ENCODE measurements at regions not wholly inside any gene's neighbourhood (a gene's known extent, or its start where the extent isn't known, plus 50 kb on each side); places are given as distances from the start of the nearest gene placed in this dataset.

DNA sequence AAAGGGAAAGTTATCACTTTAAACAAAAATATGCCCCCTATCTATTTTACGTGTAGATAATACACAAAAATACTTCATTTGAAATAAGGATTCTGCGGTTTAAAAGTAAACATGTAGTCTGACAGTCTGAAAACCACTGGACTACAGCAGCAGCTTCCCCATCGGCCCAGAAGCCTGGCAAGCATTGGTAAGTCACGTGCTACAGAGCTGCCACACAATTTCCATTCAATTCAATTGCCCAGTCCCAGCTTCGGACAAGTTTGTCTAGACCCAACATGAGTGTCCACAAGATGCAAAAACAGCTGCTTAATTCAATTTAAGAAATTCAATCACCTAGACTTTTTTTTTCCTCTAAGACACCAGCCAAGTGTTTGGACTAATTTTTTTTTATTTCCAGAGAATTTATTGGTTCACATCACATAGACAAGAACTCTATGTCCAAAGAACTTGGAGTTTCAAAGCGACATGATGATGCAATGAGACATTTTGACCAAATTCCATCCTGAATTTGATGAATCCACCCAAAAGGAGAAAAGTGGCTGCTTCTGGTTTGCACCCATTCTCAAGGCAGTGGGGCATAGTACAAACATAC is 458.9 kb downstream of the COG6 start:
- DNase-seq (ENCODE audit: low read depth in 3 of 3) = no peak

DNA sequence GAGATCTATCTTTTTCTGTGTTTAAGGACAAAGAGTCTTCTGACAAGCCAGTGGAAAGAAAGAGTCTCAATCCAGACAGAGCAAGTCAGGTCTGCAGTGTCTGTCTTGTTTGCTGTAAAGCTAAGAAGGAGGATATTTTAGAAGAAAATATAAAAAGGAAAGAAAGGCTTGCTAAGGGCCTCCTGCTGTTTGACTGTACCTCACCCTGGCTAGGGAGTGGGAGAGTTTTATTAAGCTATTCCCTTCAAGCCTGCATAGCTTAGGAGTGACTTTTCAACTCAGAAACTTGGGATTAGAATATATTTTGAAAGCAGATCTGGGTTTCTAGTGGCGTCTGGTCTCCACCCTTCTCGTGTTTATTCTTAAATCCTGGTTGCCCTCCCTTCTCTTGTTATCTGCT is 460.0 kb downstream of the COG6 start:
- DNase-seq (ENCODE audit: low read depth in 3 of 3) = no peak

DNA sequence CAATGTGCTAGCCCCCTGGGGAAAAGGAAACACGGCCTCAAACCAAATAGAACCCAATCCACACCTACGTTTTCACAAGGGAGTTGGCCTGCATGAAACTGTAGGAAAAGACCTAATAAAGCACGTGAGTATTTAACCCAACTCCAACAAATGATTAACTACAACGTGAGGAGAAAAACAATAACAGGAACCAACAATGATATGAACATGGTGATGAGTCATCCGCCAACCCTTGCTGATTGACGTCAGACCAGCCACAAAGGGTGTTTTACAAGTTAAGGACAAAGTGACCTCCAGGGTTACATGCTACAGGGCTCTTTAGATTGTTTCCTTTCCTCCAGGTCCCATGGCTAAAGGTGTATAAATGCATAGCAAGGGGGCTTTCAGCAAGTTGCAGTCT is 460.5 kb downstream of the COG6 start:
- no peak for DNase-seq (ENCODE audit: low read depth in 3 of 3)

DNA sequence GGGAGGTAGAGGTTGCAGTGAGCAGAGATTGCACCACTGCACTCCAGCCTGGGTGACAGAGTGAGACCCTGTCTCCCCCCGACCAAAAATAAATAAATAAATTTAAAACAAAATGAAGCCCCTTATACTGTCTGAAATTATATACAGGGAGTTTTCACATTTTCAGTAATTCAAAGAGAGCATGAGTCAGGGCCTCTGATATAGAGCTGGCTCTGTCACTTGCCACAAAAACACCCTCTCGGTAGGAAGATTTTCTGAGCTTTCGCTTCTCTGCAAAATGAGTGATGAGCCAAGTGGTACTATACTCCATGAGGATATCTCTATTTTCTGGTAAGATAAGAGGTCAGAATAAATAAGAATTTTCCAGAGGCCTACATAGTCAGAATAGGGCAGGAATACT is 462.9 kb downstream of the COG6 start:
- DNase-seq (ENCODE audit: low read depth in 3 of 3) = no peak

DNA sequence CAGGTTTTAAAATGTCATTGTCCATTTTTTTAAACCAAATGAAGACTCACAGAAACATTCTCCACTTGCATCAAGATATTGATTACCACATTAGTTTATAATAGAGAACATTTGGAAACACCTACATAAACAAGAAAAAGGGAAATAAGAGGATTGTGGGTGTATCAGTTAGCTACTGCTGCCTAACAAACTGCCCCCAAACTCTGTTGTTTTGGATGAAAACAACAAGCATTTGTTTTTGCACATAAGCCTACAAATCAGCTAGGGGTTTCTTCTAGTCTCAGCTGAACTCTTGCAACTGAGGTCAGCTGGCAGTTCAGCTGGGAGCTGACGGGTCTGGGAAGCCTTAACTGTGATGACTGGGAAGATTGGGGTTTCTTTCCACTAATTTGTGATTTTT is 464.4 kb downstream of the COG6 start:
- DNase-seq (ENCODE audit: low read depth in 3 of 3) = no peak

DNA sequence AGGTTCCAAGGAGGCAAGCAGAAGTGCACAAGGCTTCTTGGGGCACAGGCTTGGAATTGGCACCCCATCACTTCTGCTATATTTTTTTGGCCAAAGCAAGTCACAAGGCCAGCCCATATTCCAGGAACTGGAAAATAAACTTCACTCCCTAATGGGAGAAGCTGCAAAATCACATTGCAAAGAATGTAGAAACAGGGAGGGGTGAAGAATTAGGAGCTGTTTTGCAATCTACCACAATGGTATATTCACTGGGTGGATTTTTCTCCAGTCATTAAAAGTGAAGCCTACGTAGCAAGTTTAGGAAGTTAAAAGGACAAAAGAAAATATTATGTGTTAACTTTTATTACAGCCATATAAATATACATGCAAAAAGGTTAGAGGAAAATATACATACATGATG is 464.8 kb downstream of the COG6 start:
- no peak for DNase-seq (ENCODE audit: low read depth in 3 of 3)

DNA sequence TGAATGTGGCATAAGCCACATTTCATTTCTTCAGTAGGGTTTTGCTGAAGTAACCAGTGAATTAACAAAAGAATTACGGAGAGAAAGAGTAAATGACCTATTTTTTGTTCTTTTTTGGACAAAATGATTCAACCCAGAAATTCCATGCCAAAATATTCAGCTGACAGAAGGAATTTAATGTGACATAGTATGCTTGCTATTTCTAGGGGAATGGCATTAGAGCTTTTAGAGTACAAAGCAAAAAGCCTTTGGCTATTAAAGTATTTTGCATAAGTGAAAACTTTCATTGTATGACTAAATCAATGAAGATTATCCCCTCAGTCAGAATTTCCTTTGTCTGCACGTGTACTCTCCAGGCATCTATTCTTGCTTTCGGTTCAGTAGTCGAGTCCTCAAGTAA is 465.3 kb downstream of the COG6 start:
- DNase-seq (ENCODE audit: low read depth in 3 of 3) = no peak

DNA sequence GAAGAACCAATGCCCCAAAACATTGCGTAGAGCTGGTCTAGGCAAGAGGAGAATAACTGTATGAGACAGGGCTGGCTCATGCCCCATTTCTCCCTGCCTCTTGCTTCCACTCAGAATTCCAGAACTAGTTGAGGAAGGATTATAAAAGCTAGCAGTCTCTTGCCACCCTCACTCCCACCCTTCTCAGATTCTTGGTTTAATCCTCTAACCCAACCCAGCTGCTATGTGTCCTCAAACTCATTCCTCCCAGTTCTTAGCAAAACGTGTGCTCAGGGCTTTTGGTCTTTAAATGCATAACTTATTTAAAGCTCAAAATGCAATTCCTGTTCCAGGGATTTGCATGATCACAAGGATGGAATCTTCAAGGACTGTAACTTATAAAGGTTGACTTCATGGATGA is 466.3 kb downstream of the COG6 start:
- DNase-seq (ENCODE audit: low read depth in 3 of 3) = no peak

DNA sequence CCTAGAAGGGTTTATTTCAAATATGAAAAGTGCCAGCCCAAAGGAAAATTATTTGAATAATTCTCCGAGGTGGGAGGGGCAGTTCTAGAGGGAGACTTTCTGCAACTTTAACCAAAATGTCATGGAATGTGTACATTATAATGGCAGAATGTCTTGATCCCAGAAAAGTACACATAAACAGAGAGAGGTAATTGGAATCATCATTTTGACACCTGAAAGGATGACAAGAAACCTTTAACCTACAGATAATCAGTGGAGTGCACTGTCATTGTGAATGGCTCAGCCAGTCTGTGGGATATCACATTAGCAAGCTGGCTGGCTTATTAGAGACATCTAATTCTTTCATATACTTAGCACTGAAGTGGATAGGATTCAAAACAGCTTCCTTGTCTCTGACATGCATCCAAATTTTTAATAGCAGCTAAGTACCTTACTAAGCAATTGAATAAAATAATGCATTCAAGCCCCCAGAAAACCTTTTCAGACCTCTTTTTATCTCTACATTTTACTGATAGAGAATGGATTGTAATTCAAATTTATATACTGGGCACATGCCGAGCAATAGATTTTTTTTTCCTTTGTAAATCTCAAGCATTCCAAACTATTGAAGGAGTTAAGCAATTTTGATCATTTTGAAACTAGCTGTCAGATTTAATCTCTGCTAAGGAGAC is 468.6 kb downstream of the COG6 start:
- no peak for DNase-seq (ENCODE audit: low read depth in 3 of 3)

DNA sequence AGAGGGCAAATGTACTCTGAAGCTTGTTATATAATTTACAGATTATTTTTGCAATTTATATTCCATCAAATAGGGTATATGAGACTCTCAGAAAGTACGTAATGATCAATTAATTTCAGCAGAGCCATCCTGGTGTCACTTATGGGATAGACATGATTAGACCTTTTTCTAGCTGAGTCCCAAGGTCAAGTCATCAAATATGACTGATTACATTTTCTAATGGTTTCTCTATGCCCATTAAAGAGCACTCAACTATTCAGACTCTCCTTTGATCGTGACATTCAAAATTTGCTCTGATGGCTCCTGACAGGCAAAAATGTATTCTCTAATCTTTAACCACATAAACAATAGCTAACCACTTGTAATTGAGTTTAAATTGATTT is 469.2 kb downstream of the COG6 start:
- no peak for DNase-seq (ENCODE audit: low read depth in 3 of 3)

DNA sequence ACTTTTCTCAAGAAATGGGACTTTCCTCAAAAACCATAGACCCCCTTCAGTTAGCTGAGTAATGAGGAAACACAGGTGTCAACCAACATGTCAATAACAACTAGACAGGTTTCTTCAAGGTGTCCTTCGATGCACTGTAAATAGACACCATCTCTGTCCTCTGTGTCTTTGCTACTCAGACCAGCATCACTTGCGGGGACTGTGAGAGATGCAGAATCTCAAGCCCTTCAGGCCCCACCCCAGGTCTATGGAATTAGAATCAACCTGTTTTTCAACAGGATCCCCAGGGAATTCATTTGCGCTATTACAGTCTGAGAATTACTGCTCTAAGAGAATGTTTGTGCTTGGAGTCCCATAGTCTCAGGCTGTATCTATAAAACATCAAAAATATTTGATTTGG is 469.9 kb downstream of the COG6 start:
- DNase-seq (ENCODE audit: low read depth in 3 of 3) = no peak

DNA sequence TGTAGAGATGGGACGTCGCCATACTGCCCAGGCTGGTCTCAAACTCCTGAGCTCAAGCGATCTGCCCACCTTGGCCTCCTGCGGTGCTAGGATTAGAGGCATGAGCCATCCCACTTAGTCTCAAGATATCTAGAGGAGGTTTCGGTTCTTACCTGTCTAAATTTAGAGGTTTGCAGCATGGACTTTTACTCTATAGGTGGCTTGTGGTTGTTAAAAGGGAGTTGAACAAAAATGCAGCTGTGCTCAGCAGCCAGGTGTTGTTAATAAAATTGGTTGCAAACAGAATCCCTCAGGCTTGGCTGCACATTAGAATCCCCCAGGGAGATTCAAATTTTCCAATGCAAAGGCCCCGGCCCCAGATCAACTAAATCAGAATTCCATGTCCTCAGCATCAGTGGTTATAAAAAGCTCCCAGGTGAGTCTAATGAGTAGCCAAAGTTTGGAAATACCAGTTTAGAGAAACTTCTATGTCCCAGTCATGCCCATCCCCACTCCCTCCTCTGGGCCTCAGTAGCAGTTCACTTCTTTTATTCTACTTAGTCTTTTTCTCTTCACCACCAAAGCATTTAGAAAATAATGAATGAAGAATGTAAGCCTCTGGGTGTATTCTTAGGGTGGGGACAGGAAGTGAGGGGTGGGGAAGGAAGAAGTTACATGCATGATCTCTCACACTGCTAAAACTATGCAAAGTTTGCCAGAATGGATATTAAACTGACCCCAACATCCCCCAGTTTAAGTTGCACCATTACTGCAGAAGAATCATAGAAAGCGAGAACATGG is 471.0 kb downstream of the COG6 start:
- DNase-seq (ENCODE audit: low read depth in 3 of 3) = no peak

DNA sequence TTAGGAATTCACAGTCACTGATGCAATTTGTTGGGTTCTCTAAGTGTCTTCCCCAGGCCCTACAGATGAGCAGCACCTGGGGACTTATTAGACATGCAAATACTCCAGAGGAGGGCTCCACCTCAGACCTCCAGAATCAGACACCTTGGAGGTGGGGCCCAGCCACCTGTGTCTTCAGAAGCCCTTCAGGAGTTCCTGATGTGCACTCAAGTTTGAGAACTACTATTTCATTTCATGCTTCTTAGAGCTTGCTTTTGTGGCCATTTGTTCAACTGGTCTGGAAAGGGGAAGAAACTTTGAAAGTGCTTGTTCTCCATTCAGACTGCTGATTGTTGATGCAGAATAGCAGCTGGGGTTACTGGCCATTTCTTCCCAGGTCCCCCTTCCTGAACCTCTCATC is 472.0 kb downstream of the COG6 start:
- no peak for DNase-seq (ENCODE audit: low read depth in 3 of 3)

DNA sequence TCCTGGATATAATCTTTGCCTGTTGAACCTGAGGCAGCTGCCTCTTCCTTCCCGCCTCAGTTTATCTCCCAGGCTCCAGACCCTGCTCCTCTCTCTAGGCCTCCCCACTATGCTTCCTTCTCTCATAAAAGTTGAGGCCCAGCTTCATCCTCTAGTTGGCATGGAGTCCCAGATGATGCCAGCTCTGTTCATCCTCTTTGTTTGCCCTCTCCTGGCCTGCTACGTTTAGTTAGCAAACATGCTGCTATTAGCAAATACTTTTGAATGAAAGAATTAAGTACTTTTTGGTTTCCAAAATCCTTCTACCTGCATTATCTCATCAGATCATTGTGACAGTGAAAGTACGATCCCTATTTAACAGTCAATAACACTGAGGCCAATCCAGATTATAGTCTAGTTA is 472.5 kb downstream of the COG6 start:
- no peak for DNase-seq (ENCODE audit: low read depth in 3 of 3)

DNA sequence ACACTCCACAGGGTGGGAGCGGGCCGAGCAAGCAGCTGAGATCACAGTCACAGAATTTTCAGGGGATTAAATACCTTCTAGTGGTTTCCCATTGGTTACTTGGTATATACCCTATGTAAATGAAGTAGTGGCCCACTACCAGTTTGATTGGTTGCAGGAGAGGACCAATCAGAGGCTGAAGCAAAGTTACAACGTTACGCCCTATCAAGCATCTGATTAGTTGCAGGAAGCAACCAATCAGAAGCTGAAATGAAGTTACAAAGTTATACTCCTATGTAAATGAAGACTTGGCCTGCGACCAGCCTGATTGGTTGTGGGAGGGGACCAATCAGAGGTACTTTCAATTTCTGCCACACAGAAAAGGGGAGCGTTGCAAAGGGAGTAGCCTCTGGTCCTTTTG is 474.0 kb downstream of the COG6 start:
- DNase-seq (ENCODE audit: low read depth in 3 of 3) = no peak

DNA sequence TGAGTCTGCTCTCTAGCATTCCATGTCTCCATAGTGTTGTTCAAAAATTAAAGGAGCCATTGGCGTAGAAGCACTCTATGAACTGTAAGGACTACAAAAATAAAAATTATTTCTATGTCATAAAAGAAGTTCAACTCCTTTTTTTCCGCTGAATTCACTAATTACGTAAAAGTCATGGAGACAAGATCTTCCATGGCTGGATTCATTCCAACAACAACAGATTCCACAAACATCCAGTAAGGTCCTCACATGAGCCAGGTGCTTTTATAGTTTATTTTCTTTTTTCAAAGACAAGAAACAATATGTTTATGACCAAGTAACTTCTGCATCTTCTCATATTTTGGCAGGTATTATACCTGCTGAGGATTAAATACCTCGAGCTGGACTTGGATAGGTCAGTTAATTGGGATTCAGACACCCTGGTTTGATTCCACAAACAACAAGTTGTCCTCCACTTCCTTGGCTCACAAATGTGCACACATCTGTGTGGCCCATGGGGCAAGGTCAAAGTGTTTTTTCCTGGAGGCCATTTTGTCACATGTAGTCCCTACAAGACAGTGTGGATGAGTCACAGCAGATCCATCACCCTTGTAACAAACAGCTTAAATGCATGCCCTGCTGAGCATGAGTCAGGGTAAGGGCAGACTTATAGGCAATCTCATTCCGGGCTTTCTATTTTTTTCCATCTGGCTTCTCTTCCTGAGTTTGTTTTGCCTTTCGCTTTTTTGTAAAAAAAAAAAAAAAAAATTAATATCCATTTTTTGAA is 475.6 kb downstream of the COG6 start:
- no peak for DNase-seq (ENCODE audit: low read depth in 3 of 3)

DNA sequence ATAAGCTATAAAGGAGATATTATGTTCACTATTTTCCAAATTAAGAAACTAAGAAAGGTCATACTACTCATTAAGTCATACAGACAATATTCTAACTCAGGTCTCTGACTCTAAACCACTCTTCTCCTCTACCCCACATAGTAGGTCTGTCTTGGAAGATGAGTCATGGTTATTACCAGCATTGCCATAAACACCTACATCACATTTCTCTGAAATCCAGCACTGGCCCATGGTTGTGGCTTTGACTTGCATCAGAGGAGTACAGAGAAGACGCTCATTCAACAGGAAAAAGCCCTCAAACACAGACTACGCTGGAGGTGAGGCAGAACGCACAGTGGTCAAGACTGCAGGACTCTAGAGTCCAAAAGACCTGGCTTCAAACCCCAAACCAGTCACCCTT is 476.8 kb downstream of the COG6 start:
- DNase-seq (ENCODE audit: low read depth in 3 of 3) = no peak

DNA sequence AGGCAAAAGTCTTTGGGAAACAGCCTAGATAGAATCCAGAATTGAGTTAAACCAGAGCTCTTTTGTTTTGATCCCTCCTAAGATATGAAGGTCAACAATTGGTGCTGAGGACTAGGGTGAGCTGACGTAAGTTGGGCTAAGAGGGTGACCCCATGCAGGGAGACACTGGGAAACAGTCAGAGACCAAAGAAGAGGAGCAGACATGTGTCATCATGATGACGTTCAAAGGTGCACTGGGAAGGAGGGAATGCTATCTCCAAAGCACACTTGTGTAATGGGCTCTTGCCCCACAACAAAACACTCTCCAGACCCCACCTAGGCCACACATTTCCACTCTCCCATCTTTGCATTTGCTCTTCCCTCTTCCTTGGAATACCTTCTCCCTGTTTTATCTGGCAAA is 481.4 kb downstream of the COG6 start:
- no peak for DNase-seq (ENCODE audit: low read depth in 3 of 3)

DNA sequence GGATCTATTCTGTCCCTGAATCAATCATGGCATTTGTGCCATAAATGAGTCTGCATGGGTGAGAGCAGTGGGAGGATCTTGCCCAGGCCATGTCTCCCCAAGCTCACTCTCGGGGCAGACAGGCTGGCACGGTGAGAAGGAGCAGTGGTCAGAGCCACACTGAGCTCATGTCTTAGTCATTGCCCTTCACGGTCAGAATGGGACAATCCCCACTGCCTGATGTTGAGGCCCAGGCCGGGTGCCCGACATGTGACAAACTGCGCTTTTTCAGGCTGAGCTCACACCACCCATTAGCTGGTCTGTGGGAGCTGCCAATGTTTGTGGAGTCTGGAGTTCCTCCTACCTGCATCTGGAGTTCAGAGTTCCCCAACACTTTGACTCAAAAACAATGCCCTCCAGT is 481.9 kb downstream of the COG6 start:
- no peak for DNase-seq (ENCODE audit: low read depth in 3 of 3)

DNA sequence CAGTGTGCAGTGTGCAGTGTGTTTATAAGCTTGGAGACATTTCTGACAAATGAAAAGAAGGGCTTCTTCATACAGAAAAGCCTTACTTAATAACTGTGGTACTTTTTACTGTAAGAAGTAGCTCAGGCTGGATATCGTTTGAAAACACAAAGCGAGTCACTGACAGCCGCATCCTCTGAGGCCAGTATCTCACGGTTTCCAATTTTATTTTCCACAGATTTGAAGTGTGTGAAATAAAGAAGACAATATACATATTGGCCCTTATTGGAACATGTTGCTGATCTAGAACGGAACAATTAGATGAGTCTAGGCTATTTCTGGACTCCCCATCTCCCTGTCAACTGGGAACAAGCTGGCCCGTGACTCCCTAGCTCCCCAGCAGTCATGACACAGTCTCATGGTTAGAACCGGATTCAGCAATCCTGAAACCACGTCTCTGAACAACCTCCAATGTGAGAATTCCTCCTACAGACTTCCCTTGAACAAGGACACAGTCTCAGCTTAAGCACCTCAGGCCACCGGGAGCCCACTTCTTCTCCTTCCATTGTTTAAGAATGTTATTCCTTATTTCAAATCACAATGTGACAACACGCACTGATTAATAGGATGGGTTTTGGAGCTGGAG is 484.5 kb downstream of the COG6 start:
- no peak for DNase-seq (ENCODE audit: low read depth in 3 of 3)

DNA sequence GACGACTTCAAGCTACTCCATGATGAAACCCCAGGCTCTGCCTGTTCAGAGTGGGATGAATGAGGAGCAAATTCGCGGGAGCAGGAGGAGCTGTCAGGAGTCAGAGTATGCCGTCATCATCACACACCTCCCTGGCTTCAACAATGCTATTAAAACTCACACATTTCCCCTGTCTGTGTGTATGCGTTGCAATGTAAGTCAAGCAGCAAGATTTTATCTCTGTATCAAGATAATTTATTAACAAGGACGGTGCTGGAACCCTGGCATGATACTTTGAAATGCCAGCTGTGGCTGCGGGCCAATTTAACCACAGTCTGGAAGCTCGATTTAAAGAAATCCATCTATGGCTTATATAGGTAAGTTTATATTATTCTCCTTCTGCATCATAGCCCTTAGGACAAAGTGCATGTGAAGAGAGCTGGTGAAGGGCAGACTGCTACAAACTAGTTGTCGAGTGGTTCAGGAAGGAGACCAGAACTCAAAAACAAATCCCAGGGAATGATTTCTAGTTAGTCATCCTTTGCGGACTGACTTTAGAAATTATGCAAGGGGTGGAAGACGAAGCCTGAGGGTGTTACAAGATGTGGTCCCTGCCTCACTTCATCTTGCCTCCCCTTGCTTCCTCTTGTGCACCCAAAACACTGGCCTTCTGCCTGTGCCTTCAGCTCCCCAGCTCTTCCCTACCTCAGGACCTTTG is 486.5 kb downstream of the COG6 start:
- no peak for DNase-seq (ENCODE audit: low read depth in 3 of 3)

DNA sequence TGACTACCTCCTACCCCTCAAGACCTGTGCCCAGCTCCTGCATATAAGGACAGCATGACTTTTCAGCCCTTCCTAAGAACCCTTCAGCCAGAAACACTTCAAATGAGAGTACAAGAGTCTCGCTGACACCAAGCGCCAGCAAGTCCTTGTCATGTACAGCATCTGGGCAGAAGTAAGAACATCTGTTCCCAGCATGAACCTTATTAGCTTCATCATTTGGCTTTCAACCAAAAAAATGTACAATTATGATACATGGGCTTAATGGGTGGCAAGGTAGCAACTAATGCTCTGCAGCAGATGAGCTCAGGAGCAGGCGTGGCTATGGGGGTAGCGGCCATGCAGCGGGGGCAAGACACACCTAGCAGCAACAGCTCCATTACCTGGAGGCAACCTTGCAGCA is 487.6 kb downstream of the COG6 start:
- DNase-seq (ENCODE audit: low read depth in 3 of 3) = no peak
